ENCODE measurements at regions not wholly inside any gene's neighbourhood (a gene's known extent, or its start where the extent isn't known, plus 50 kb on each side); places are given as distances from the start of the nearest gene placed in this dataset.
"Not testable (repeated sequence)": the region's sequence is repeated elsewhere in the genome, so short reads cannot be mapped to it uniquely, and the experiment has no call there.

- POLR2A ChIA-PET, result no interaction called here
Measured at GRCh38 chr3:145696011-145696410, 465.0 kb downstream of the PLOD2 start.

GRCh38 chr3:145698250-145698649, 462.7 kb downstream of the PLOD2 start:
- no peak for TF ChIP-seq CTCF (IDR thresholded peaks at IDR 0.05; ENCODE audit: insufficient read depth, low read length, missing control alignments)
- no peak overlapping the region for H3K4me3 ChIP-seq (ENCODE audit: low read depth, low read length)
- CTCF ChIA-PET, result no interaction called here
- no peak for DNase-seq (ENCODE audit: low read depth, low spot score)
- POLR2A ChIA-PET, result no interaction called here

More at GRCh38 chr3:145696011-145696410, 465.0 kb downstream of the PLOD2 start:
- CTCF ChIA-PET, result no interaction called here
- no peak for TF ChIP-seq CTCF (IDR thresholded peaks at IDR 0.05; ENCODE audit: insufficient read depth, low read length, missing control alignments)
- DNase-seq (ENCODE audit: low read depth, low spot score), result no peak
- H3K4me3 ChIP-seq (ENCODE audit: low read depth, low read length), result no peak overlapping the region

GRCh38 chr3:145698749-145699148, 462.2 kb downstream of the PLOD2 start:
- POLR2A ChIA-PET, result no interaction called here

GRCh38 chr3:145704020-145704419, 457.0 kb downstream of the PLOD2 start:
- no peak for DNase-seq (ENCODE audit: low read depth, low spot score)
- ChIA-PET POLR2A (no interaction called here), CTCF (no interaction called here)
- H3K4me3 ChIP-seq (ENCODE audit: low read depth, low read length), result no peak overlapping the region
- no peak for TF ChIP-seq CTCF (IDR thresholded peaks at IDR 0.05; ENCODE audit: insufficient read depth, low read length, missing control alignments)

More at GRCh38 chr3:145698749-145699148, 462.2 kb downstream of the PLOD2 start:
- H3K4me3 ChIP-seq (ENCODE audit: low read depth, low read length), result no peak overlapping the region
- DNase-seq (ENCODE audit: low read depth, low spot score), result no peak
- TF ChIP-seq CTCF (IDR thresholded peaks at IDR 0.05; ENCODE audit: insufficient read depth, low read length, missing control alignments), result no peak
- CTCF ChIA-PET, result no interaction called here

GRCh38 chr3:145709779-145710178, 451.2 kb downstream of the PLOD2 start:
- H3K4me3 ChIP-seq (ENCODE audit: low read depth, low read length); DNase-seq (ENCODE audit: low read depth, low spot score); CTCF ChIA-PET; POLR2A ChIA-PET: not testable (repeated sequence)

- no peak overlapping the region for H3K4me3 ChIP-seq (ENCODE audit: low read depth, low read length)
- POLR2A ChIA-PET, result no interaction called here
- DNase-seq (ENCODE audit: low read depth, low spot score), result no peak
- TF ChIP-seq CTCF (IDR thresholded peaks at IDR 0.05; ENCODE audit: insufficient read depth, low read length, missing control alignments), result no peak
- CTCF ChIA-PET, result no interaction called here
Measured at GRCh38 chr3:145716519-145716918, 444.5 kb downstream of the PLOD2 start.

- no peak for DNase-seq (ENCODE audit: low read depth, low spot score)
- no peak overlapping the region for H3K4me3 ChIP-seq (ENCODE audit: low read depth, low read length)
- ChIA-PET POLR2A (no interaction called here), CTCF (no interaction called here)
- no peak for TF ChIP-seq CTCF (IDR thresholded peaks at IDR 0.05; ENCODE audit: insufficient read depth, low read length, missing control alignments)
Measured at GRCh38 chr3:145719114-145719513, 441.9 kb downstream of the PLOD2 start.

All from AG04449 (cell line).